ENCODE measurements at regions not wholly inside any gene's neighbourhood (a gene's known extent, or its start where the extent isn't known, plus 50 kb on each side); places are given as distances from the start of the nearest gene placed in this dataset.

DNA sequence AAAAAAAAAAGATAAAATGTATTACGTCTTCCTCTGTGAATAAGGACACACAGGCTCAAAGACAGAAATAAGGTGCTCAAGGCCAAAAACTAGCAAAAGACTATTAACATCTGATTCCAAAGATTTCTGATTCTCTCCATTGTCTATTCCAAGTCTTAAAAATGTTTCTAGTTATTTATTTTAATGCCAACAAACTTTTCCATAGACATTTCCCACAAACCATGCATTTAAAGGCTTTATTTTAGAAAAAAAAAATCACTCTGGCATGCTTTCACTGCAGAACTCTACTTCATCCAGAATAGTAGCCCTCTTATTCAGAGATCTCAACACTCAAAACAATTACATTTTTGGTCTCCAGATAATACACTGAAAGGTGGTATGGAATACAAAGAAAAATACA lies 545.0 kb upstream of the TENM3 start:
- intact Hi-C loops (cut with DNase I; ENCODE audit: low total_unique reads) = no loop called here
- TF ChIP-seq, protein P1, sequence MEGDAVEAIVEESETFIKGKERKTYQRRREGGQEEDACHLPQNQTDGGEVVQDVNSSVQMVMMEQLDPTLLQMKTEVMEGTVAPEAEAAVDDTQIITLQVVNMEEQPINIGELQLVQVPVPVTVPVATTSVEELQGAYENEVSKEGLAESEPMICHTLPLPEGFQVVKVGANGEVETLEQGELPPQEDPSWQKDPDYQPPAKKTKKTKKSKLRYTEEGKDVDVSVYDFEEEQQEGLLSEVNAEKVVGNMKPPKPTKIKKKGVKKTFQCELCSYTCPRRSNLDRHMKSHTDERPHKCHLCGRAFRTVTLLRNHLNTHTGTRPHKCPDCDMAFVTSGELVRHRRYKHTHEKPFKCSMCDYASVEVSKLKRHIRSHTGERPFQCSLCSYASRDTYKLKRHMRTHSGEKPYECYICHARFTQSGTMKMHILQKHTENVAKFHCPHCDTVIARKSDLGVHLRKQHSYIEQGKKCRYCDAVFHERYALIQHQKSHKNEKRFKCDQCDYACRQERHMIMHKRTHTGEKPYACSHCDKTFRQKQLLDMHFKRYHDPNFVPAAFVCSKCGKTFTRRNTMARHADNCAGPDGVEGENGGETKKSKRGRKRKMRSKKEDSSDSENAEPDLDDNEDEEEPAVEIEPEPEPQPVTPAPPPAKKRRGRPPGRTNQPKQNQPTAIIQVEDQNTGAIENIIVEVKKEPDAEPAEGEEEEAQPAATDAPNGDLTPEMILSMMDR (IDR thresholded peaks at IDR 0.05) = no peak
- no peak for TF ChIP-seq POLR2A (IDR thresholded peaks at IDR 0.05)
- no peak overlapping the region for H3K27ac ChIP-seq
- no peaks in the 10 kb centered on the region for H3K4me1 ChIP-seq
- H3K36me3 ChIP-seq (ENCODE audit: low read depth, missing control alignments) = no peaks in the 10 kb centered on the region
- WGBS, 2 donors = 69 to 71% methylated on average over 1 of the region's 1 CpG
- no peaks in the 10 kb centered on the region for H3K27me3 ChIP-seq
- H3K4me3 ChIP-seq = no peak overlapping the region
- no peak for DNase-seq
- no peaks in the 10 kb centered on the region for H3K9me3 ChIP-seq

DNA sequence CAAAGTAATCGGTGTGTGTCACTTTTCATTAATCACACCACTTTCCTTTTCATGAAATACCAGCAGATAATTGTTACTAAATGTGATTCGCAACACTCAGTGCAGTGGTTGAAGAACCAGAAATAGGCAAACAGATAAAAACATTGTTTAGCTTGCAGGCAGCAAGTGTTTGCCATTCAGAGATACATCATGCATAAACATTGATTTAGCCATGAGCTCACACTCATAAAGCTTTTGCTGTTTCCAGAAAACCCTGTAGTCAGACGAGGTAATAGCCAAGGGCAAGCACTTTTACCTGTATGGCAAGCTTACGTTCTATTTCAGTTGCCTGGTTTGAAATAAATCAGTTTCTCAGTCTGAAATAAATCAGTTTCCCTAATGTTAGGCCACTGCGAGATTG lies 542.0 kb upstream of the TENM3 start:
- H3K27ac ChIP-seq = no peak overlapping the region
- intact Hi-C loops (cut with DNase I; ENCODE audit: low total_unique reads) = no loop called here
- no peaks in the 10 kb centered on the region for H3K27me3 ChIP-seq
- no peaks in the 10 kb centered on the region for H3K4me1 ChIP-seq
- no peaks in the 10 kb centered on the region for H3K9me3 ChIP-seq
- H3K4me3 ChIP-seq = no peak overlapping the region
- TF ChIP-seq, protein P1 (IDR thresholded peaks at IDR 0.05) = no peak
- no peak for TF ChIP-seq POLR2A (IDR thresholded peaks at IDR 0.05)
- 55 to 71% methylated on average over 5 of the region's 5 CpGs for WGBS, 2 donors
- no peak for DNase-seq
- no peaks in the 10 kb centered on the region for H3K36me3 ChIP-seq (ENCODE audit: low read depth, missing control alignments)

DNA sequence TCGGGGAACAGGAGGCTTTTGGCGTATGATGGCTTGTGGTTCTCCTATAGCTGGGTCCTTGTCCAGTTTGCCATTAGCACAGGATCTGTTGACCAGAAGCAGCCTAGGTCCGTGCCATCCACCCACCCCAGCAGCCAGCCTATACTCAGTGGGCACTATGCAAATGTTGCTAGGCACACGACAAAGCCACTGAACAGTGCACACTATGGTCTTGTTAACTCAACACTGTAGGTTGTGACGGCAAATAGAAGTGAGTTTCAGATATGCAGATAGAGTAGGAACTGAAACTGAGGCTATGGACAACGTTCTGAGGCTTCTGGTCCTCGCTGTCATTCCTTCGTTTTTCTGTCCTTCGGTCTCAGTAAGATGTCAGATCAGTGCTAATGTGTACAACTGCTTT lies 541.3 kb upstream of the TENM3 start:
- 84 to 87% methylated on average over 9 of the region's 9 CpGs for WGBS, 2 donors
- TF ChIP-seq, protein P1 (IDR thresholded peaks at IDR 0.05) = no peak
- no peak for TF ChIP-seq POLR2A (IDR thresholded peaks at IDR 0.05)
- H3K9me3 ChIP-seq = no peaks in the 10 kb centered on the region
- no peak overlapping the region for H3K27ac ChIP-seq
- no peaks in the 10 kb centered on the region for H3K4me1 ChIP-seq
- no peaks in the 10 kb centered on the region for H3K36me3 ChIP-seq (ENCODE audit: low read depth, missing control alignments)
- DNase-seq = no peak
- intact Hi-C loops (cut with DNase I; ENCODE audit: low total_unique reads) = no loop called here
- no peaks in the 10 kb centered on the region for H3K27me3 ChIP-seq
- H3K4me3 ChIP-seq = no peak overlapping the region

DNA sequence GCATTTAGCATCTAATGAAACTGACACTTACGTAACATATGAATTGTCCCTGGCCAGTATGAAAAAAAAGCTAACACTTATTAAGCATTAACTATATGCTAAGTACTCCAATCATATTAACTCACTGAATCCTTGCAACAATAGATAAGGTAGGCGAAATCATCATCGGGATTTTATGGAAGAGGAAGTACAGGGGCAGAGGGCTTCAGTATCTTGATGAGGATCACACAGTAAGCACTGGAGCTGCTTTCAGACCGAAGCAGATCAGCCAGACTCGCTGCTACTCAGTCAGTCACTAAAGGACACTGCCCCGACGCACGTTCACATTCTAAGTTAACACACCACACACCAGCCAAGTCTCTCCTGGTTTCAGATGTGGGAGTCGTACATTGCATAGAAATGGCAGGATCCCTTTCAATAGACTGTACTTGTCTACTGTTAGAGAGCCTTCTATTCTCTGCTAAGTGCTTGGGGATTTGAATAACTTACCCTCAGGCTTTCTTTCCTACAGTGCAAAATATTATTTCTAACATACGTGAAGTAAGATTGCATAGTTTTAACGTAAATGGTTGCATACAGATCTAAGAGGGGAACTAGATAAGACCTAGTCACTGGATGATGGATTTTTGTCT lies 540.2 kb upstream of the TENM3 start:
- Histone ChIP-seq H3K9me3 (no peaks in the 10 kb centered on the region), H3K27me3 (no peaks in the 10 kb centered on the region), H3K4me3 (no peak overlapping the region), H3K36me3 (ENCODE audit: low read depth, missing control alignments) (no peaks in the 10 kb centered on the region), H3K4me1 (no peaks in the 10 kb centered on the region), H3K27ac (no peak overlapping the region)
- DNase-seq = no peak
- no peak for TF ChIP-seq POLR2A (IDR thresholded peaks at IDR 0.05)
- TF ChIP-seq, protein P1 (IDR thresholded peaks at IDR 0.05) = no peak
- intact Hi-C loops (cut with DNase I; ENCODE audit: low total_unique reads) = no loop called here
- 46 to 52% methylated on average over 11 of the region's 11 CpGs for WGBS, 2 donors

DNA sequence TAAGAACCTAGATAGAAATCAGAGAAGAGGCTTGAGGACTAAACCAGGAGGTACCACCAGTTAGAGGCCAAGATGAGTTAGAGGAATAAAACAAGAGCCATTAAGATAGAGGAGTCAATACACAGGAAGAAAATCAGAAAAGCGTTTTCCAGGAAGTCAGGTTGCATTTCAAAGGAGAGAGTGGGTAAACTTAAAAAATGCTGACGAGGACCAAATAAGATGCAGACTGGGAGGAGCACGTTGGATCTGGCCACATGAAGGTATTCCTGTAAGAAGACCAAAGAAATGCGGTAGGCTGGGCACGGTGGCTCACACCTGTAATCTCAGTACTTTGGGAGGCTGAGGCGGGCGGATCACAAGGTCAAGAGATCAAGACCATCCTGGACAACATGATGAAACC lies 533.1 kb upstream of the TENM3 start:
- TF ChIP-seq, protein P1 (IDR thresholded peaks at IDR 0.05) = no peak
- no peak for TF ChIP-seq POLR2A (IDR thresholded peaks at IDR 0.05)
- intact Hi-C loops (cut with DNase I; ENCODE audit: low total_unique reads) = no loop called here
- Histone ChIP-seq H3K9me3 (no peaks in the 10 kb centered on the region), H3K27me3 (no peaks in the 10 kb centered on the region), H3K4me3 (no peak overlapping the region), H3K27ac (no peak overlapping the region), H3K36me3 (ENCODE audit: low read depth, missing control alignments) (no peaks in the 10 kb centered on the region), H3K4me1 (no peaks in the 10 kb centered on the region)
- WGBS, 2 donors = 89 to 91% methylated on average over 7 of the region's 7 CpGs
- DNase-seq = no peak
